ENCODE measurements at regions not wholly inside any gene's neighbourhood (a gene's known extent, or its start where the extent isn't known, plus 50 kb on each side); places are given as distances from the start of the nearest gene placed in this dataset.
"Not testable (repeated sequence)": the region's sequence is repeated elsewhere in the genome, so short reads cannot be mapped to it uniquely, and the experiment has no call there.

- Histone ChIP-seq H3K4me1 (ENCODE audit: control insufficient read depth, extremely low read depth, insufficient read depth, low read length) (no peaks in the 10 kb centered on the region), H3K27me3 (ENCODE audit: control insufficient read depth in 2 of 2, insufficient read depth in 2 of 2, low read length in 2 of 2) (no peaks in the 10 kb centered on the region), H3K9me1 (replicated peaks; ENCODE audit: control insufficient read depth, extremely low read depth, insufficient read depth, low read length) (no peaks in the 10 kb centered on the region), H4K20me1 (replicated peaks; ENCODE audit: control insufficient read depth, extremely low read depth, insufficient read depth, low read length) (no peaks in the 10 kb centered on the region), H3K4me2 (ENCODE audit: insufficient read depth, low read length) (no peak overlapping the region), H3K4me3 (replicated peaks in 1 of 3; ENCODE audit: insufficient read depth in 1 of 3, low read depth in 1 of 3, low read length in 3 of 3) (no peak overlapping the region), H3K9ac (replicated peaks; ENCODE audit: extremely low read depth, insufficient read depth, low read length) (no peak overlapping the region), H3K79me2 (ENCODE audit: control insufficient read depth, insufficient read depth, low read length) (no peaks in the 10 kb centered on the region), H3K9me3 (replicated peaks; ENCODE audit: control insufficient read depth, insufficient read depth, low read length) (peaks cover 5% of the 10 kb centered on the region), H2AFZ (ENCODE audit: low read depth, low read length) (no peak overlapping the region), H3K27ac (ENCODE audit: insufficient read depth, low read depth, low read length) (no peak overlapping the region), H3K36me3 (ENCODE audit: control insufficient read depth in 2 of 2, extremely low read depth in 1 of 2, insufficient read depth in 2 of 2, low read length in 2 of 2) (no peaks in the 10 kb centered on the region)
- TF ChIP-seq POLR2A (IDR thresholded peaks at IDR 0.05; ENCODE audit: low read depth, low read length) (no peak), MYC (IDR thresholded peaks at IDR 0.05; ENCODE audit: low read depth, low read length) (no peak), FOS (IDR thresholded peaks at IDR 0.05; ENCODE audit: borderline replicate concordance, insufficient read depth, low read length) (no peak), MAX (IDR thresholded peaks at IDR 0.05; ENCODE audit: insufficient read depth, insufficient read length) (no peak), JUN (IDR thresholded peaks at IDR 0.05; ENCODE audit: borderline replicate concordance, insufficient read depth, insufficient read length, low read depth) (no peak), GATA2 (IDR thresholded peaks at IDR 0.05; ENCODE audit: insufficient read depth, insufficient read length, low read depth, low read length) (no peak), EZH2 (IDR thresholded peaks at IDR 0.05; ENCODE audit: borderline replicate concordance, low read depth, low read length, severe bottlenecking) (no peak), POLR2AphosphoS5 (IDR thresholded peaks at IDR 0.05; ENCODE audit: insufficient read depth, low read depth, low read length) (no peak)
- TF ChIP-seq, protein P1, sequence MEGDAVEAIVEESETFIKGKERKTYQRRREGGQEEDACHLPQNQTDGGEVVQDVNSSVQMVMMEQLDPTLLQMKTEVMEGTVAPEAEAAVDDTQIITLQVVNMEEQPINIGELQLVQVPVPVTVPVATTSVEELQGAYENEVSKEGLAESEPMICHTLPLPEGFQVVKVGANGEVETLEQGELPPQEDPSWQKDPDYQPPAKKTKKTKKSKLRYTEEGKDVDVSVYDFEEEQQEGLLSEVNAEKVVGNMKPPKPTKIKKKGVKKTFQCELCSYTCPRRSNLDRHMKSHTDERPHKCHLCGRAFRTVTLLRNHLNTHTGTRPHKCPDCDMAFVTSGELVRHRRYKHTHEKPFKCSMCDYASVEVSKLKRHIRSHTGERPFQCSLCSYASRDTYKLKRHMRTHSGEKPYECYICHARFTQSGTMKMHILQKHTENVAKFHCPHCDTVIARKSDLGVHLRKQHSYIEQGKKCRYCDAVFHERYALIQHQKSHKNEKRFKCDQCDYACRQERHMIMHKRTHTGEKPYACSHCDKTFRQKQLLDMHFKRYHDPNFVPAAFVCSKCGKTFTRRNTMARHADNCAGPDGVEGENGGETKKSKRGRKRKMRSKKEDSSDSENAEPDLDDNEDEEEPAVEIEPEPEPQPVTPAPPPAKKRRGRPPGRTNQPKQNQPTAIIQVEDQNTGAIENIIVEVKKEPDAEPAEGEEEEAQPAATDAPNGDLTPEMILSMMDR (IDR thresholded peaks at IDR 0.05; ENCODE audit: extremely low read depth in 1 of 2, insufficient read depth in 1 of 2, low read depth in 1 of 2, low read length in 2 of 2) = no peak
- no peak for FAIRE-seq
- intact Hi-C loops (cut with micrococcal nuclease) (no loop called here), dilution Hi-C loops (cut with MboI; ENCODE audit: extremely low pct_ligation_motif_present, low sequenced_read_pairs) (no loop called here)
- DNase-seq (ENCODE audit: low read depth, low spot score) = no peak
- BruUV-seq (replicated peaks) = no TSS peak
- POLR2A ChIA-PET = no interaction called here
- CTCF ChIA-PET = no interaction called here
These were observed 562.3 kb downstream of the KIF4B start for GRCh38 chr5:155575861-155576260.

DNA sequence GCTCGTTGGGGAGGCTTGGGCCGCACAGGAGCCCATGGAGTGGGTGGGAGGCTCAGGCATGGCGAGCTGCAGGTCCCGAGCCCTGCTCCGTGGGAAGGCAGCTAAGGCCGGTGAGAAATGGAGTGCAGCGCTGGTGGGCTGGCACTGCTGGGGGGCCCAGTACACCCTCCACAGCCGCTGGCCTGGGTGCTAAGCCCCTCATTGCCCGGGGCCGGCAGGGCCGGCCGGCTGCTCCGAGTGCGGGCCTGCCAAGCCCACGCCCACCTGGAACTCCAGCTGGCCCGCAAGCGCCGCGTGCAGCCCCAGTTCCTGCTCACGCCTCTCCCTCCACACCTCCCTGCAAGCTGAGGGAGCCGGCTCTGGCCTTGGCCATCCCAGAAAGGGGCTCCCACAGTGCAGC lies 573.3 kb downstream of the KIF4B start:
- H3K9me3 ChIP-seq (replicated peaks; ENCODE audit: control insufficient read depth, insufficient read depth, low read length); FAIRE-seq; intact Hi-C loops (cut with micrococcal nuclease); POLR2A ChIA-PET; H3K79me2 ChIP-seq (ENCODE audit: control insufficient read depth, insufficient read depth, low read length); H3K9me1 ChIP-seq (replicated peaks; ENCODE audit: control insufficient read depth, extremely low read depth, insufficient read depth, low read length); H3K4me1 ChIP-seq (ENCODE audit: control insufficient read depth, extremely low read depth, insufficient read depth, low read length); H3K4me3 ChIP-seq (replicated peaks in 1 of 3; ENCODE audit: insufficient read depth in 1 of 3, low read depth in 1 of 3, low read length in 3 of 3); H3K9ac ChIP-seq (replicated peaks; ENCODE audit: extremely low read depth, insufficient read depth, low read length); H3K27ac ChIP-seq (ENCODE audit: insufficient read depth, low read depth, low read length); H3K4me2 ChIP-seq (ENCODE audit: insufficient read depth, low read length); dilution Hi-C loops (cut with MboI; ENCODE audit: extremely low pct_ligation_motif_present, low sequenced_read_pairs); H3K36me3 ChIP-seq (ENCODE audit: control insufficient read depth in 2 of 2, extremely low read depth in 1 of 2, insufficient read depth in 2 of 2, low read length in 2 of 2); H4K20me1 ChIP-seq (replicated peaks; ENCODE audit: control insufficient read depth, extremely low read depth, insufficient read depth, low read length); H2AFZ ChIP-seq (ENCODE audit: low read depth, low read length); CTCF ChIA-PET; H3K27me3 ChIP-seq (ENCODE audit: control insufficient read depth in 2 of 2, insufficient read depth in 2 of 2, low read length in 2 of 2); BruUV-seq (replicated peaks); DNase-seq (ENCODE audit: low read depth, low spot score): not testable (repeated sequence)

Data from endothelial cell of umbilical vein (primary cell).